Activated CD4-positive, alpha-beta T cell treated with anti-CD3 and anti-CD28 coated beads, Interleukin-2, amount 10 ng/mL, durations not matched to agents 24 days and 14 days (primary cell): ENCODE measurements at regions not wholly inside any gene's neighbourhood (a gene's known extent, or its start where the extent isn't known, plus 50 kb on each side); places are given as distances from the start of the nearest gene placed in this dataset.

Experiments
- DNase-seq: peaks from one replicate; pipeline ENCODE4 v3.0.0; 2022
- H3K27ac Mint-ChIP-seq: one replicate; pipeline ENCODE4 v1.8.0; 2022; ENCODE audit warnings: mild to moderate bottlenecking, mixed read lengths
- H3K27me3 Mint-ChIP-seq: one replicate; pipeline ENCODE4 v1.8.0; 2022; ENCODE audit warnings: mixed read lengths
- H3K36me3 Mint-ChIP-seq: one replicate; pipeline ENCODE4 v1.8.0; 2022; ENCODE audit warnings: low read depth, mild to moderate bottlenecking, mixed read lengths
- H3K4me1 Mint-ChIP-seq: one replicate; pipeline ENCODE4 v1.8.0; 2021; ENCODE audit warnings: mixed read lengths
- H3K4me3 Mint-ChIP-seq: one replicate; pipeline ENCODE4 v1.8.0; 2022; ENCODE audit warnings: mild to moderate bottlenecking, moderate library complexity, mixed read lengths
- H3K9me3 Mint-ChIP-seq: one replicate; pipeline ENCODE4 v1.8.0; 2021; ENCODE audit warnings: mixed read lengths
- intact Hi-C: fragments of 100-400 bp; cut with micrococcal nuclease; formaldehyde crosslinking; loops from one replicate; pipeline ENCODE4 v1.15.1; 2023

GRCh38 chr6:145480024-145480423 lies 255.3 kb downstream of the EPM2A start:
- Mint-ChIP-seq H3K4me3 (no peak overlapping the region), H3K36me3 (no peaks in the 10 kb centered on the region), H3K27ac (no peak overlapping the region), H3K9me3 (peaks cover 5% of the 10 kb centered on the region), H3K4me1 (no peaks in the 10 kb centered on the region), H3K27me3 (no peaks in the 10 kb centered on the region)
- DNase-seq = no peak
- intact Hi-C loops = no loop called here

GRCh38 chr6:145483191-145483996 lies 251.9 kb downstream of the EPM2A start:
- Mint-ChIP-seq H3K27ac (no peak overlapping the region), H3K4me3 (no peak overlapping the region), H3K9me3 (no peaks in the 10 kb centered on the region), H3K36me3 (no peaks in the 10 kb centered on the region), H3K27me3 (no peaks in the 10 kb centered on the region), H3K4me1 (no peaks in the 10 kb centered on the region)
- intact Hi-C loops = no loop called here
- no peak for DNase-seq

- H3K27me3 Mint-ChIP-seq = no peaks in the 10 kb centered on the region
- no peaks in the 10 kb centered on the region for H3K36me3 Mint-ChIP-seq
- no peak overlapping the region for H3K27ac Mint-ChIP-seq
- no peaks in the 10 kb centered on the region for H3K9me3 Mint-ChIP-seq
- no peak overlapping the region for H3K4me3 Mint-ChIP-seq
- no peak for DNase-seq
- no peaks in the 10 kb centered on the region for H3K4me1 Mint-ChIP-seq
- intact Hi-C loops = no loop called here
Observed at GRCh38 chr6:145485288-145485687, 250.0 kb downstream of the EPM2A start.

- intact Hi-C loops = no loop called here
- H3K27me3 Mint-ChIP-seq = no peaks in the 10 kb centered on the region
- H3K36me3 Mint-ChIP-seq = no peaks in the 10 kb centered on the region
Observed at GRCh38 chr6:145486306-145486705, 249.0 kb downstream of the EPM2A start.

GRCh38 chr6:145489583-145489982 lies 245.7 kb downstream of the EPM2A start:
- intact Hi-C loops = no loop called here
- H3K36me3 Mint-ChIP-seq = no peaks in the 10 kb centered on the region
- H3K27ac Mint-ChIP-seq = no peak overlapping the region
- H3K27me3 Mint-ChIP-seq = no peaks in the 10 kb centered on the region
- H3K9me3 Mint-ChIP-seq = no peaks in the 10 kb centered on the region
- no peak overlapping the region for H3K4me3 Mint-ChIP-seq
- no peaks in the 10 kb centered on the region for H3K4me1 Mint-ChIP-seq
- DNase-seq = no peak

More at GRCh38 chr6:145486306-145486705, 249.0 kb downstream of the EPM2A start:
- Mint-ChIP-seq H3K4me3 (no peak overlapping the region), H3K27ac (no peak overlapping the region), H3K9me3 (no peaks in the 10 kb centered on the region), H3K4me1 (no peaks in the 10 kb centered on the region)
- DNase-seq = no peak

- intact Hi-C loops = no loop called here
- no peak overlapping the region for H3K27ac Mint-ChIP-seq
- H3K36me3 Mint-ChIP-seq = no peaks in the 10 kb centered on the region
- no peaks in the 10 kb centered on the region for H3K27me3 Mint-ChIP-seq
- H3K9me3 Mint-ChIP-seq = no peaks in the 10 kb centered on the region
- H3K4me3 Mint-ChIP-seq = no peak overlapping the region
- no peak for DNase-seq
- no peaks in the 10 kb centered on the region for H3K4me1 Mint-ChIP-seq
Observed at GRCh38 chr6:145490068-145490467, 245.3 kb downstream of the EPM2A start.

- no peaks in the 10 kb centered on the region for H3K36me3 Mint-ChIP-seq
- H3K27ac Mint-ChIP-seq = no peak overlapping the region
- H3K9me3 Mint-ChIP-seq = peaks cover 2% of the 10 kb centered on the region
- intact Hi-C loops = no loop called here
- H3K4me1 Mint-ChIP-seq = no peaks in the 10 kb centered on the region
- no peak for DNase-seq
- no peak overlapping the region for H3K4me3 Mint-ChIP-seq
- H3K27me3 Mint-ChIP-seq = no peaks in the 10 kb centered on the region
Observed at GRCh38 chr6:145491126-145491525, 244.2 kb downstream of the EPM2A start.

GRCh38 chr6:145497006-145497405 lies 238.3 kb downstream of the EPM2A start:
- Mint-ChIP-seq H3K27me3 (no peaks in the 10 kb centered on the region), H3K4me3 (no peak overlapping the region), H3K9me3 (peaks cover 5% of the 10 kb centered on the region), H3K36me3 (no peaks in the 10 kb centered on the region), H3K27ac (no peak overlapping the region), H3K4me1 (no peaks in the 10 kb centered on the region)
- intact Hi-C loops = no loop called here
- no peak for DNase-seq

- intact Hi-C loops = no loop called here
- no peak for DNase-seq
- H3K9me3 Mint-ChIP-seq = peaks cover 5% of the 10 kb centered on the region
- H3K36me3 Mint-ChIP-seq = no peaks in the 10 kb centered on the region
- no peak overlapping the region for H3K27ac Mint-ChIP-seq
- no peak overlapping the region for H3K4me3 Mint-ChIP-seq
- no peaks in the 10 kb centered on the region for H3K27me3 Mint-ChIP-seq
- H3K4me1 Mint-ChIP-seq = no peaks in the 10 kb centered on the region
Observed at GRCh38 chr6:145498425-145498824, 236.9 kb downstream of the EPM2A start.

- H3K4me1 Mint-ChIP-seq = no peaks in the 10 kb centered on the region
- no peaks in the 10 kb centered on the region for H3K9me3 Mint-ChIP-seq
- no peaks in the 10 kb centered on the region for H3K27me3 Mint-ChIP-seq
- no peaks in the 10 kb centered on the region for H3K36me3 Mint-ChIP-seq
- no peak overlapping the region for H3K27ac Mint-ChIP-seq
- intact Hi-C loops = no loop called here
- DNase-seq = no peak
- no peak overlapping the region for H3K4me3 Mint-ChIP-seq
Observed at GRCh38 chr6:145502416-145502815, 232.9 kb downstream of the EPM2A start.

- H3K4me1 Mint-ChIP-seq = no peaks in the 10 kb centered on the region
- peaks cover 15% of the 10 kb centered on the region for H3K9me3 Mint-ChIP-seq
- H3K27me3 Mint-ChIP-seq = no peaks in the 10 kb centered on the region
- no peak overlapping the region for H3K4me3 Mint-ChIP-seq
- intact Hi-C loops = no loop called here
- H3K27ac Mint-ChIP-seq = no peak overlapping the region
- no peaks in the 10 kb centered on the region for H3K36me3 Mint-ChIP-seq
- no peak for DNase-seq
Observed at GRCh38 chr6:145506136-145506535, 229.2 kb downstream of the EPM2A start.

- intact Hi-C loops = no loop called here
- Mint-ChIP-seq H3K27ac (no peak overlapping the region), H3K4me1 (no peaks in the 10 kb centered on the region), H3K4me3 (no peak overlapping the region), H3K36me3 (no peaks in the 10 kb centered on the region), H3K9me3 (peaks cover 15% of the 10 kb centered on the region), H3K27me3 (no peaks in the 10 kb centered on the region)
- no peak for DNase-seq
Observed at GRCh38 chr6:145506565-145506964, 228.8 kb downstream of the EPM2A start.

- no peak overlapping the region for H3K4me3 Mint-ChIP-seq
- H3K9me3 Mint-ChIP-seq = peaks cover 19% of the 10 kb centered on the region
- H3K36me3 Mint-ChIP-seq = no peaks in the 10 kb centered on the region
- H3K4me1 Mint-ChIP-seq = no peaks in the 10 kb centered on the region
- H3K27ac Mint-ChIP-seq = no peak overlapping the region
- no peaks in the 10 kb centered on the region for H3K27me3 Mint-ChIP-seq
- intact Hi-C loops = no loop called here
- DNase-seq = no peak
Observed at GRCh38 chr6:145507239-145507638, 228.1 kb downstream of the EPM2A start.

- Mint-ChIP-seq H3K27me3 (no peaks in the 10 kb centered on the region), H3K4me1 (no peaks in the 10 kb centered on the region), H3K9me3 (peaks cover 19% of the 10 kb centered on the region), H3K27ac (no peak overlapping the region), H3K36me3 (no peaks in the 10 kb centered on the region), H3K4me3 (no peak overlapping the region)
- intact Hi-C loops = no loop called here
- DNase-seq = no peak
Observed at GRCh38 chr6:145508107-145508506, 227.2 kb downstream of the EPM2A start.

GRCh38 chr6:145517492-145517891 lies 217.8 kb downstream of the EPM2A start:
- no peak overlapping the region for H3K4me3 Mint-ChIP-seq
- no peaks in the 10 kb centered on the region for H3K36me3 Mint-ChIP-seq
- no peaks in the 10 kb centered on the region for H3K27me3 Mint-ChIP-seq
- intact Hi-C loops = no loop called here
- no peak overlapping the region for H3K27ac Mint-ChIP-seq
- DNase-seq = no peak
- no peaks in the 10 kb centered on the region for H3K9me3 Mint-ChIP-seq
- no peaks in the 10 kb centered on the region for H3K4me1 Mint-ChIP-seq
